Tongue (tissue), 1 donor: ENCODE measurements at regions not wholly inside any gene's neighbourhood (a gene's known extent, or its start where the extent isn't known, plus 50 kb on each side); places are given as distances from the start of the nearest gene placed in this dataset.
"Not testable (repeated sequence)": the region's sequence is repeated elsewhere in the genome, so short reads cannot be mapped to it uniquely, and the experiment has no call there.

Experiments used
- DNase-seq: peaks from one replicate; pipeline ENCODE4 v3.0.0-alpha.2; 2015

DNA sequence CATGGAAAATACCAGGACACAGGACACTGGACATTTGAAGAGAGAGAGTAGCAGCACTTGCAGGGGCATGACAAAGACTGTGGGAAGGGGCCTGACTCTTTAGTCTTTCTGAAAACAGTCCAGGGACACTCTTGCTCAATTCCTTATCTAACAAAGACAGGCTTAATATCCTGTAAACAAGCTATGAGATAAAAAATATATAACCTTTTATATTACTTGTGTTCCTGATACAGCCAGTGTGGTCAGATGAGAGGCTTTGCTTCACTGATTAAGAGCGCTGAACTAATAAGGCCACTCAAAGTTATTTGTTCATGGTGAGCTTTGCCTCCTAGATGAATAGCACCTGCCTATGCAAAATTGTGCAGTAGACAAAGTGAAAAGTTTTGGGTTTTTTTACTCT is 518.7 kb downstream of the LRRC70 start:
- no peak for DNase-seq

- DNase-seq = no peak
Measured at GRCh38 chr5:63094730-63095129, 516.1 kb downstream of the LRRC70 start.

DNA sequence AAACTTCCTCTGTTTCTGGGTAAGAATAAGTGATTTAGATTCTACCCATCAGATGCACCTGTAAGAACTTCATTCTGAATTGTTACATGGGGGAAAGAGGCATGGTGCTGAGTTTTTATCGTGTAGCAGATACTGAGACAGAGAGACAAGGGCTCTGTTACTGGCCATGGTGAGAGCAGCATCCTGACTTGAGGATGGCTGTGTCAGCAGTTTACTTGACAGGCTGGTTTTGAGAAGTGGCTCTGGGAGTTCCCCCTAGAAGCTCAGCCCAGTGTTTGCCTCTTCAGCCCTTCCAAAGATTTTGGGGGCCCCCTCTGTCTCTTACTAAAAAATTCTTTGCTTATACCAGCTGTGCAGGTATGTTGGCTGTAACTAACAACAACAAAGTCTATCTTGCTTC is 510.5 kb downstream of the LRRC70 start:
- DNase-seq = no peak

DNA sequence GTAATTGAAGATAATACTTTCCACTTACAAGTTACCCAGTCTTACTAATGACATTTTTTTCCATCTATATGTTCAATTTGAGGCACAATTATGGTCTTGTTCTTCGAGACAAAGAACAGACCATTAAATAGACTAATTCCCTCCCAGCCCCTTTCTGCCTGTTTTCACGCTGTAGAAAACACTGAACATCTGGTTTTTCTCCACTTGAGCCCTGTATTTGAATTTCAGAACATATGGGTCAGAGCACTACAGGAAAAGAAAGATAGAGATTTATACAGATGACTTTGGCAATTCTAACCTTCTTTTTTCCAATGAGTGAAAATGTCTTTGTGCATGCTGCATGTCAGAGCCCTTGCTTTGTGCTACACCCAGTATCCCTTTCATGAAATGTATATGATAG is 506.9 kb downstream of the LRRC70 start:
- peak; percentile 50 for DNase-seq

- not testable (repeated sequence) for DNase-seq
Measured at GRCh38 chr5:63083689-63084088, 505.1 kb downstream of the LRRC70 start.

DNA sequence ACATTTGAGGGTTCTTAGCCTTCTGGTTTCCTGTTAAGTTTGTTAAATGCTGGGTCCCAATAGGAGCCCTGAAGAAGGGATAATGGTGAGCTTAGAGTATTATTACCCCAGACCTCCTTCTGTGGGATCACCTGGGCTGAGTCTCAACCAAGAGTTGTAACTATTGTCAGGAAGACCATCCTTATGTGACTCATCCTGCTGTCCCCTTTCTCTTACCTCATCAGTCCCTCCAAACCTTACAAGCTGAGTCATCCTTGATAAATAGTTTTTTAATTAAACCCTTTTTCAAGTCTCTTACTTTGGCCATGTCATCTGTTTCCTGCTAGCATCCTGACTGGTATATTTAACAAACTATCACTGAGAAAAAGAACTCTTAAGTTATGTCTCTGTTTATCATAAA is 502.8 kb downstream of the LRRC70 start:
- no peak for DNase-seq

DNA sequence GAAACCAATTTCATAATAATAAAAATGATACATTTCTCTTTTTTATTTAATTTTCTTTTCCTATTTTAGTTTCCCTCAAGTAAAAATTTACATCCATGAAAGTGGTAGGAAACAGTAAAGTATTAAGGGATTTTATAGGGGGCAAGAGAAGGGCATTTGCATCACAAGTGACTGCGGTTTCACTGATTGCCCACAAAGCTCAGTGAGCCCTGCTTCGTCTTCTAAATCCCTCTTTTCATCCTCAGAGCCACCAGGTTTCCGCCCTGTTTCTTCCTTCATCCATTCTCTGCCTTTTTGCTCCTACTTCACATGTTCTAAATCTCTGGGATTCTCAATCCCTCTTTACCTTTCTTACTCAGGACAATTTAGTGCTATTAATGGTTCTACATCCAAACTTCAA is 491.4 kb downstream of the LRRC70 start:
- DNase-seq = no peak

DNA sequence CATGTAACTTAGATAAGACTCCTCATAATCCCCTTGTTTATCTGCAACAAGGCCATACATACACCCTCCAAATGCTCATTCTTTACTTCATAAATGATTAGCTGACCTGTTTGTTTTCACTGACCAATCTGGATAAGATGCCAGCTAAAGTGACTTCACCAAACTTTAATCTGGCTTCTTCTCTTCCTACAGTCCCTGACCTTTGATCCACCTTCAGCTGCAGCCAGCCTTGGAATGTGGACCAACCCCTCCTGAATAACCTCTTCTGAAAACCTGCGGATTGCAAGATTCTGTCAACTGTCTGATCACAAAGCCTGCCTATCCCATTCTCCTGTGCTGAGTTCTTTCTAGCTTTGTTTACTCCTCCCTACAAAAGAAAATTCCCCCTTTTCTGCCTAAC is 476.8 kb downstream of the LRRC70 start:
- no peak for DNase-seq

- DNase-seq = no peak
Measured at GRCh38 chr5:63053019-63053638, 474.5 kb downstream of the LRRC70 start.

GRCh38 chr5:63050916-63051315 is 472.3 kb downstream of the LRRC70 start:
- DNase-seq = peak; percentile 18

- DNase-seq = no peak
Measured at GRCh38 chr5:63049935-63050334, 471.3 kb downstream of the LRRC70 start.

DNA sequence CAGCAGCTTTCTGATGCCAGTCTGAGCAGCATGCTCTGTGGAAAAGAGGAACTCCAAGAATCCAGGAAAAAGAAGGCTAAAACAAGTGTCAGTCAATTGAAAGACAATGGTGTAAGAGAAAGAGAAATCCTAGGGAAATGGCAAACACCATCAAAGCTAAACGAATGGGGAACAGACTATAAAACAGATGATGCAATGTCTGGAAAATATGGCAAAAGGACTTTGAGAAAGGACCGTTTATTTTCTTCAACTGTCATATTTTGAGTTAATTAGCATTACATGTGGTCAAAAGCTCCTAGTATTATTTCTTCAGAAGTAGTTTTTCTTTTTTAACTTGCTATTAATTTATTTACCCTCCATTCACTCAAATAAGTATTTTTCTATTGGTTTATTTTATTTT is 465.2 kb downstream of the LRRC70 start:
- no peak for DNase-seq

- no peak for DNase-seq
Measured at GRCh38 chr5:63032343-63032742, 453.7 kb downstream of the LRRC70 start.

- no peak for DNase-seq
Measured at GRCh38 chr5:63029891-63030290, 451.3 kb downstream of the LRRC70 start.

- no peak for DNase-seq
Measured at GRCh38 chr5:63025679-63026078, 447.1 kb downstream of the LRRC70 start.

DNA sequence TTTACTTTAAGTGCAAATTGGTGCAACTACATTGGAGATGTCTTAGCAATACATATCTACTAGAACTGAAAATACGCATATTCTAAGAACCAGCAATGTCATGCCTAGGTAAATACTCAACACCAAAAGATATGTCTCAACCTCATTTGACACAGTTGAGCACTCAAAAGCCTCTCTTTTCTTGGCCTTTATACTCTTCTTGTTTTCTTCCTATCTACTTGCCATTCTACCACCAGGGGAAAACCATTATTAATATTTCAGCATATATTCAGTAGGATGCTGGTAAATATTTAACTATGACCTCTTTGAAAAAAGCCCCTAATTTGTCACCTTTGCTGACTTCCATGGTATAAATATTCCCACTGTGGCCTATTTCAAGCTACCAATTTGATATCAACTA is 443.8 kb downstream of the LRRC70 start:
- DNase-seq = no peak

GRCh38 chr5:63011158-63011557 is 432.5 kb downstream of the LRRC70 start:
- DNase-seq = no peak

DNA sequence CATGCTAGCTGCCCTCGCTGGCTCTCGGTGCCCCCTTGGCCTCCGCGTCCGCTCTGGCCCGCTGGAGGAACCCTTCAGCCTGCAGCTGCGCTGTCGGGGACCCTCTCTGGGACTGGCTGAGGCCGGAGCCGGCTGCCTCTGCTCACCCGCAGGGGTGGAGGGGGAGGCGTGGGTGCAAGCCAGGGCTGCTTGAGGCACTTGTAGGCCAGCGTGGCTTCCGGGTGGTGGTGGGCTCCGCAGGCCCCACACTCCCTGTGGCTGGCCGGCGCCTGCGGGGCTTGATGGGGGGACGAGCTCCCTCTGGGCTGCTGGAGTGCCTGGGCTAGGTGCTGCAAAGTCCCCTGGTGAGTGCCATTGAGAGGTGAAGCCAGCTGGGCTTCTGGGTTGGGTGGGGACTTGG is 429.6 kb downstream of the LRRC70 start:
- no peak for DNase-seq

- DNase-seq = not testable (repeated sequence)
Measured at GRCh38 chr5:62994842-62995241, 416.2 kb downstream of the LRRC70 start.

- no peak for DNase-seq
Measured at GRCh38 chr5:62985749-62986148, 407.1 kb downstream of the LRRC70 start.

- no peak for DNase-seq
Measured at GRCh38 chr5:62982348-62982747, 403.7 kb downstream of the LRRC70 start.

- no peak for DNase-seq
Measured at GRCh38 chr5:62980884-62981283, 402.3 kb downstream of the LRRC70 start.

- DNase-seq = no peak
Measured at GRCh38 chr5:62979472-62979871, 400.9 kb downstream of the LRRC70 start.

DNA sequence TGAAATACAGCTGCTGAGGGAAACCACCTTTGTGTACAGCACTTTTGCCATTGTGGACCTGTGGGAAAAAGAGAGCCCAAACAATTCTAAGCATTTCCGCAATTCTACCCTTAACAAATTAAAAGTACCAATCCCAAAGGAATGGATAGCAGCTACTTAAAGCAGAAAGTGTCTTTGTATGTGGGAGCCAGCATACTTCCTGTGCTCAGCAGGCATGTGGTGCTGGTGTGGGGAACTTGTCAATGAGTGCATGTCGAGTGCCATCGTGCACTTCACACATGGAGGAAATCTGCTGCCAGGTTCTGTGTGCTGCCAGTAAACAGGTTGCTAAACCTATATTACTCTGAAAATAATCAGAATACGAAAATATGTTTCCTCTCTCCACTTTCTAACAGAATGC is 399.0 kb downstream of the LRRC70 start:
- no peak for DNase-seq

GRCh38 chr5:62974623-62975022 is 396.0 kb downstream of the LRRC70 start:
- peak; percentile 52 for DNase-seq
